Non-pigmented ciliary epithelial cell (primary cell): ENCODE measurements at regions not wholly inside any gene's neighbourhood (a gene's known extent, or its start where the extent isn't known, plus 50 kb on each side); places are given as distances from the start of the nearest gene placed in this dataset.
"Not testable (repeated sequence)": the region's sequence is repeated elsewhere in the genome, so short reads cannot be mapped to it uniquely, and the experiment has no call there.

ENCODE experiments used
- DNase-seq: peaks from one replicate; pipeline ENCODE4 v3.0.0-alpha.2; 2010; ENCODE audit warnings: low read depth

- no peak for DNase-seq
Observed at GRCh38 chr1:230556453-230556852, 85.8 kb upstream of the COG2 start.

DNA sequence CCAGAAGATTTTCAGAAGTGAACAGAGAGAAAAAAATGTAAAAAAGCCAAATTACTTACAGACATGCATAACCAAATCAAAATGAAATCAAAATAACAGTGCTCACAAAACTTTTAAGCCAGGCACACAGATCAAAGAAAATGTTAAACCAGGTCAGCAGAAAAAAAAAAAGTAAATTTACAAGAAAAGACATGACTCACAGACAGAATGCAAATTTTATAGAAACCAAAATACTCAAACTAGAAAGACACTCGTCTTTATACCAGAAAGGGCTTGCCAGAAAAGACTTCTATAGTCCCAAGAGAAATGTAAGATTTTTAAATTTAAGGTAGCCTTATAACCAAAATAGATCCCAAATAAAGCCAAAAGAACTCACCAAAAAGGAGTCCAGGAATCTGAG is 86.5 kb upstream of the COG2 start:
- DNase-seq = no peak

DNA sequence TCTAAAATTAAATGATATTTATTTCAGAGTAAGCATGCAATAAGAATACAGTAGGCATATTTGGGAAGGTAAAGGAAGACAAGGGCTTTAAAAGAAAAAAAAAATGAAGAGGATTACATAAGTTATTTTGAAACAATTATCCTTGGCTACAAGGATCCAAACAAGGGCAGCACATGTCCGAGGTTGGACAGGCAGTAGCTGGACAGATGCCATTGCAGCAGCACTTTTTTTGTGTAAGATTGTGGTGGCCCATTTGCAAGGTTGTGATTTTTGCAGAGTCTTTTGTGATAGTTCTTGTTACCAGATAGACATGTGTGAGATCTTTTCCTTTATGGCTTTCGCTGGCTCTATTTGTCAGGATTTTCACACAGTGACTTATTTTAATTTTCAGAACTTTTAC is 89.4 kb upstream of the COG2 start:
- DNase-seq = no peak

DNA sequence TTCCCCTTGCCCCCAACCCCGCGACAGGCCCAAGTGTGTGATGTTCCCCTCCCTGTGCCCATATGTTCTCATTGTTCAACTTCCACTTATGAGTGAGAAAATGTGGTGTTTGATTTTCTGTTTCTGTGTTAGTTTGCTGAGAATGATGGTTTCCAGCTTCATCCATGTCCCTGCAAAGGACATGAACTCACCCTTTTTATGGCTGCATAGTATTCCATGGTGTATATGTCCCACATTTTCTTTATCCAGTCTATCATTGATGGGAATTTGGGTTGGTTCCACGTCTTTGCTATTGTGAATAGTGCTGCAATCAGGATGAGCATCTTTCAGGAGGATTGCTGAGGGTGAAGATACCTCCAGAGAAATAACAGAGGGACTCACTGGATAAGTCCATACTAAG is 91.3 kb upstream of the COG2 start:
- DNase-seq = not testable (repeated sequence)

DNA sequence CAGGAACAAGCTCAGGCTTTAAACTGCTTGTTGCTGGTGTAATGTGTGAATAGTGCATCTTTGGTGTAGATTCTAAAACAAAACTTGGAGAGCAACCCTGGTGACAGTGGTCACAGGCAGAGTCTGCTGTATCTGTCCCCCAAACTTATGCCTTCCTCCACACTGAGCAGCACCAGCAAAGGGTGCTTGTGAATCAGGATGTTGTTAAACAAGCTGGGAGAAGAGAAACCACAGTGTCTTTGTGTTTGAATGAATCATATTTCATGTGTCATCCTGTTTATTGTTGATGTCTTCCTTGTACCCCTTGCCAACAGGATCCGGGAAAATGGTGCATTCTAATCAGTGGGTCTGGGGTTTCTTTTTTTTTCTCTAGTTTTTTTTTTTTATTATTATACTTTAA is 91.9 kb upstream of the COG2 start:
- DNase-seq = no peak

DNA sequence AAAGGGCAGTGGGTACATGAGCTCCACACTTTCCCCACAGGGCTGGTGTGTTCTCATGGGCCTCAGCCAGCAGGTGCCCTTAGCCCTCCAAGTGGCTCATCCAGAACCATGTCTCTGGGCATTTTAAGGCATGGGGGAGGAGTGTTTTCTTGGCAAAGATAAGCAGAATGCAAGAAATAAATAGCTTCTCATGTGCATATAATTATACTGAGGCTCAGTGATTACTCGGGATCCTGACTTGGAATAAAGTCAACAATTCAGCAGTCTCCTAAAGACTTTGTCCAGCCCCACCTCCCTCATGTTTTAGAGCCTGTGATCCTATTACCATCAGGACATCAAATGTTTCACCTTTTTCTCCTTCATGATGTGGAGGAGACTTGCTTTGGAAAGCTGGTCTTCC is 92.7 kb upstream of the COG2 start:
- DNase-seq = no peak

- DNase-seq = no peak
Observed at GRCh38 chr1:230548997-230549396, 93.3 kb upstream of the COG2 start.

GRCh38 chr1:230548357-230548756 is 93.9 kb upstream of the COG2 start:
- no peak for DNase-seq

DNA sequence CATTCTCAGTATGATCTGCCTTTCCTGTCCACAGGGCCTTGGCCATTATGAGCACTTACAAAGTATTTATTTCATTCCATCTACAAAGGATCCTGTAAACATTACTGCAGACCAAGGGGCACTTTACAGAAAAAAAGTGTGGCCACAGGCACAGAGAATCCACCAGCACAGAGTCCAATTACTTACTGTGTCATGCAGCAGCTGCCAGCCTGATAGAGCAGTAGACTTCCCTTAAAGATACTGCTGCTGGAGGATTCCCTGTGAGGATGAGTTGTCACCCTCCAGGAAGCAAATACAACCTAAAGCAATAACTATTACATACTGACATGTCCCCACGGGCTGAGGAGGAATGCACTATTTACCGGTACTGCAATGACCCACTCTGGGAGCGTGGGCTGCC is 97.1 kb upstream of the COG2 start:
- no peak for DNase-seq

DNA sequence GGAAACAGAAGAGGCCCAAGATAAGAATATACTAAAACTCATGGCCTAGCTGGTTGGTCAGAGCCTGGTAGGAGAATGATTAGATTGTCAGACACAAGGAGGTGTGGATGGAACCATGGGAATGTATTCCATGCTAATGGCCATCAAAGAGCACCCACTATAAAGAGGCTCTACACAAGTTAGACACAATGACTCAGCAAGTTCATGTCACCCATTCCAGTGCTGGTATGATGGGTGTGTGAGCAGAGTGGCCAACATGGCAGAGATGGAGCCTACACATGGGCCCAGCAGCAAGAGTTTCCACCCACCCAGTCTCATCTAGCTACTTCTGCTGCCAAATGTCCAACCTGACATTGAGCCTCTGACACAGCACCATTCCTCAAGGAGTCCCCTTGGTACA is 97.5 kb upstream of the COG2 start:
- no peak for DNase-seq

DNA sequence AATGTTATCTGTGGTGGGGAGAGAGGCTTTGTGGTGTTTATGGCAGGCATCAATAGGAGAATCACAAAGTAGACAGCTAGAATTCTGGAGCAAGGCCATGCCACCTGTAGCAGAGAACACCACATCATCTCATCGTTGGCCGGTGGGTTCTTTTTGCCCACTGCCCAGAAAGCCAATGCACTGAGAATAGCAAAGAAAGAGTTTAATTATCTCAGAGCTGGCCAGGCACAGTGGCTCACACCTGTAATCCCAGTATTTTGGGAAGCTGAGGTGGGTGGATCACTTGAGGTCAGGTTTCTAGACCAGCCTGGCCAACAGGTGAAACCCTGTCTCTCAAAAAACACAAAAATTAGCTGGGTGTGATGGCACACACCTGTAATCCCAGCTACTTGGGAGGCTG is 99.2 kb upstream of the COG2 start:
- DNase-seq = no peak

DNA sequence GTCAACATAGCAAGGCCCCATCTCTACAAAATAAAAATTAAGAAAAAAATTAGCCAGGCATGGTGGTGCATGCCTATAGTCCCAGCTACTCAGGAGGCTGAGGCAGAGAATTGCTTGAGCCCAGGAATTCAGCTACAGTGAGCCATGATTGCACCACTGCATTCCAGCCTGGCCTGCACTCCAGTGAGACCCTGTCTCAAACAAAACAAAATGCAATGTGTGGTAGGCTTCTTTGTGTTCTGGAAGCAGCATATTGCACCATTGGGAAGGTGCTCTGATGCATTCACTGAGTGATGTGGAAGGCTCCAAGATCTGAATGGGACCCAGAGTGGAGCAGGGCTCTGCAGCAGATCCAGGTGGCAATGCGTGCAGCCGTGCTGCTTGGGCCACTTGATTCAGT is 99.6 kb upstream of the COG2 start:
- no peak for DNase-seq

DNA sequence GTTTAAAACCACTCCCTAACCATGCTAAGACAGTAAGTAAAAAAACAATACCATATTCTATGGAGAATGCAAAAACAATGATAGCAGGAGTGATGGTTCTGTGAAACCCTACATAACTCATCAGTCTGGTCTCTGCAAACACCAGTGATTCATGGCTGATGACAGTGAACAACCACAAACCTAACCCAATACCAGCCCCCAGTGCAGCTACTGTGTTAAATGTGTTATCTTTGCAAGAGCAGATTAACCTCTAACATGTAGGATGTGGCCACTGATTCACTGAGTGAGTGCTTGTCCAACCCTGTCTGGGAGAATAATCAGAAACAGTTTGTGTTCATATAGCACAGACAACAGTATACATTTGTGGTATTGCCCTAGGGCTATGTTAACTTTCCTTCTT is 100.2 kb upstream of the COG2 start:
- DNase-seq = peak; percentile 60

GRCh38 chr1:230541306-230541705 is 101.0 kb upstream of the COG2 start:
- no peak for DNase-seq

GRCh38 chr1:230540421-230541155 is 101.7 kb upstream of the COG2 start:
- no peak for DNase-seq

- no peak for DNase-seq
Observed at GRCh38 chr1:230537456-230537855, 104.8 kb upstream of the COG2 start.

- no peak for DNase-seq
Observed at GRCh38 chr1:230536641-230537155, 105.6 kb upstream of the COG2 start.

DNA sequence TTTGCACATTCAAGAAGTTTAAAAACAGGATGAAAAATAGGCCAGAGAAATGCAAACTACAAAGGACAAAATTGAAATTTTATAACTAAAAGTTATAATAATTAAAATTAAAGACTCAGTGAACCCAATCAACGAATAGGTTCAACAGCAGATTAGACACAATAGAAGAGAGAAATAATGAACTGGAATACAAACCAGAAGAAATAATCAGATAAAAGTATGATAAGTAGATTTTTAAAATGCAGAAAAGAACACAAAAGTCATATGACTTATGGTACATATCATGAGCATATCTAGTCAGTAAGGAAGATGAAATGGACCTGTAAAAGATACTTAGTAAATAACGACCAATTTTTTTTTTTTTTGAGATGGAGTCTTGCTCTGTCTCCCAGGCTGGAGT is 108.1 kb upstream of the COG2 start:
- no peak for DNase-seq

DNA sequence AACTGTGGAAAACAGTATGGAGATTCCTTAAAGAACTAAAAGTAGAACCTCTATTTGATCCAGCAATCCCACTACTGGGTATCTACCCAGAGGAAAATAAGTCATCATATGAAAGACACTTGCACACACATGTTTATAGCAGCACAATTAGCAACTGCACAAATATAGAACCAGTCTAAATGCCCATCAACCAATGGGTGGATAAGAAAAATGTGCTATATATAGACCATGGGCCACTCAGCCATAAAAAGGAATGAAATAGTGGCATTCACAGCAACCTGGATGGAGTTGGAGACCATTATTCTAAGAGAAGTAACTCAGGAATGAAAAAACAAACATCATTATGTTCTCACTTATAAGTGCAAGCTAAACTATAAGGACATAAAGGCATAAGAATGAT is 105.0 kb upstream of the PGBD5 start:
- no peak for DNase-seq

DNA sequence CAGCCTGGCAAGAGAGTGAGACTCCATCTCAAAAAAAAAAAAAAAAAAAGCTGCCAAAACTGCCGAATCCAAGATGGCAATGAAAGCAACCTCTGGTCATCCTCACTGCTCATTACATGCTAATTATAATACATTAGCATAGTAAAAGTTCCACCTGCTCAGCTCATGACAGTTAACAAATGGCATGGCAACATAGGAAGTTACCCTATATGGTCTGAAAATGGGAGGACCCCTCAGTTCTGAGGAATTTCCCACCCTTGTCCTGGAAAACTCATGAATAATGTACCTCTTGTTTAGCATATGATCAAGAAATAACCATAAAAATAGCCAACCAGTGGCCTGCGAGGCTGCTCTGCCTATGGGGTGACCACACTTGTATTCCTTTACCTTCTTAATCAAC is 93.1 kb upstream of the PGBD5 start:
- DNase-seq = no peak

DNA sequence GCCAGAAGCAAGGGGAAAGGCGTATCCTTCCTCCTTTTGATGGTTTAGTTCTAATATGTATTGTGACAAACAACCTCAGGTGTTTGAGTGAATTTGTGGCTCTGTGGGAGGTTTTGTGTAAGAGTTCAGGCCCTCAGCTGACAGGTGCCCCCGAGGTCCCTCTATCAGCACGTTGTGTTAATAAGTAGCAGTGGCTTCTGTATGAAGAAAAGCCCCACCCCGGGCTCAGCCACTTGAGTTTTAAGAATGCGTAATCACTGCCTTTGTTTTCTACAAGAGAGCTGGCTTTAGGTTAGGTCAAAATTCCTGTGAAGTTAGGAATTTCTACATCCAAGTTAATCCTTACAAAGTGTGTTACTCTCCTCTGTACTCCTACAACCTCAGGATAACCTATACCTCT is 92.4 kb upstream of the PGBD5 start:
- DNase-seq = no peak

GRCh38 chr1:230517786-230518185 is 91.7 kb upstream of the PGBD5 start:
- DNase-seq = no peak

DNA sequence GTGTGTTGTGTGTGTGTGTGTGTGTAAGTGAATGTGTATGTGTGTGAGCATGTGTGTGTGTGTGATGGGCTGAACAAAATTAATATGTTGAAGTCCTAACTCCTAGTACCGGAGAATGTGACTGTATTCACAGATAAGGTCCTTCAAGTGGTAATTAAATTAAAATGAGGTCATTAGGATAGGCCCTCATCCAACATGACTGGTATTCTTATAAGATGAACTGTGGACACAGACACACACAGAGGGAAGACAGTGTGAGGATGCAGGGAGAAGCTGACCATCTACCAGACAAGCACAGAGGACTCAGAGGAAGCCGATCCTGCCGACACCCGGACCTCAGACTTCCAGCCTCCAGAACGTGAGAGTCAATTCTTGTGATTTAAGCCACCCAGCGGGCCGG is 91.2 kb upstream of the PGBD5 start:
- no peak for DNase-seq

- DNase-seq = no peak
Observed at GRCh38 chr1:230516889-230517288, 90.8 kb upstream of the PGBD5 start.
